ENCODE measurements at regions not wholly inside any gene's neighbourhood (a gene's known extent, or its start where the extent isn't known, plus 50 kb on each side); places are given as distances from the start of the nearest gene placed in this dataset.

- no peak overlapping the region for H3K4me3 ChIP-seq (ENCODE audit: low read depth, low read length)
- no peak for DNase-seq (ENCODE audit: low read depth)
- no peak for TF ChIP-seq CTCF (IDR thresholded peaks at IDR 0.05; ENCODE audit: insufficient read depth, low read depth, low read length)
Observed at GRCh38 chr5:82499725-82500244, 221.6 kb upstream of the RPS23 start.

- TF ChIP-seq CTCF (IDR thresholded peaks at IDR 0.05; ENCODE audit: insufficient read depth, low read depth, low read length): no peak
- no peak for DNase-seq (ENCODE audit: low read depth)
Observed at GRCh38 chr5:82497242-82497641, 219.1 kb upstream of the RPS23 start.

GRCh38 chr5:82494942-82495341 is 216.8 kb upstream of the RPS23 start:
- H3K4me3 ChIP-seq (ENCODE audit: low read depth, low read length): no peak overlapping the region
- peak; percentile 52 for TF ChIP-seq CTCF (IDR thresholded peaks at IDR 0.05; ENCODE audit: insufficient read depth, low read depth, low read length)
- DNase-seq (ENCODE audit: low read depth): peak; percentile 23

More at GRCh38 chr5:82497242-82497641, 219.1 kb upstream of the RPS23 start:
- no peak overlapping the region for H3K4me3 ChIP-seq (ENCODE audit: low read depth, low read length)

GRCh38 chr5:82493221-82493620 is 215.1 kb upstream of the RPS23 start:
- no peak for DNase-seq (ENCODE audit: low read depth)
- no peak overlapping the region for H3K4me3 ChIP-seq (ENCODE audit: low read depth, low read length)
- no peak for TF ChIP-seq CTCF (IDR thresholded peaks at IDR 0.05; ENCODE audit: insufficient read depth, low read depth, low read length)

DNA sequence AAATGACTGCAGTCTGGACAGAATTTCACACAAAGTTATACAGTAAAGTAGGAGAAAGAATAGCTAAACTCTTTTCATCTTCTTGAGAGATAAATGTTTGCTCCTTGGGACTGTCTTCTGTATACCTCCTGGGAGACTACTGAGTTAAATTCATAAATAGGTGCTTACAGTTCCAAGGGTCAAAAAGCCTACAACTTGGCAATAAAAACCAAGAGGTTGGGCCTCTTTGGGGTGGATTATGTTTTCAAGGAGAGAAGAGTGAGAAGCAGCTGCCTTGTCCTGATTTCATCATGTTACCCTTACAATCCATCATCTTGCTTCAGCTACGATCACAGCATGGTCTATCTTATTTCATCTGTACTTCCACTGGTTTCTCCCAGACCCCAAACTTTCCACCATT is 213.2 kb upstream of the RPS23 start:
- TF ChIP-seq CTCF (IDR thresholded peaks at IDR 0.05; ENCODE audit: insufficient read depth, low read depth, low read length): no peak
- no peak for DNase-seq (ENCODE audit: low read depth)
- no peak overlapping the region for H3K4me3 ChIP-seq (ENCODE audit: low read depth, low read length)

GRCh38 chr5:82489683-82490082 is 211.5 kb upstream of the RPS23 start:
- DNase-seq (ENCODE audit: low read depth): no peak
- no peak overlapping the region for H3K4me3 ChIP-seq (ENCODE audit: low read depth, low read length)
- TF ChIP-seq CTCF (IDR thresholded peaks at IDR 0.05; ENCODE audit: insufficient read depth, low read depth, low read length): no peak

DNA sequence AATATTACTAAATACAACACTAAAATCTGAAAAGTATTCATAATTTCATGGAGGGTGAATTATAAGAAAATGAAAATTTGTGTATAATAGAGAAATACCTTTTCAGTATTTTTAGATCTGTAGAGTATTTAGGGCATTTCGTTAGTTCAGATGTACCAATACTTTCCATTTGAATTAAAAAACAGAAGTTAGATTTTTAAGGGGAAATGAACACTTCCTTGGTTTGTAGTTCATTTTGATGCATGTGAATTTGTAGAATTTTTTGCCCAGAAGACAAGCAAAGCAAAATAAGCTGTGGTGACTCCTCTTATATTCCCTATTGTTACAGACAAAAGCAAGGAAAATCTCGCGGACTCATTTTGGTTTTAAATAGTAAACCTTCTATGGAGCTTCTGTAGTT is 209.0 kb upstream of the RPS23 start:
- no peak for DNase-seq (ENCODE audit: low read depth)
- TF ChIP-seq CTCF (IDR thresholded peaks at IDR 0.05; ENCODE audit: insufficient read depth, low read depth, low read length): no peak
- no peak overlapping the region for H3K4me3 ChIP-seq (ENCODE audit: low read depth, low read length)
